ENCODE measurements at regions not wholly inside any gene's neighbourhood (a gene's known extent, or its start where the extent isn't known, plus 50 kb on each side); places are given as distances from the start of the nearest gene placed in this dataset.

DNA sequence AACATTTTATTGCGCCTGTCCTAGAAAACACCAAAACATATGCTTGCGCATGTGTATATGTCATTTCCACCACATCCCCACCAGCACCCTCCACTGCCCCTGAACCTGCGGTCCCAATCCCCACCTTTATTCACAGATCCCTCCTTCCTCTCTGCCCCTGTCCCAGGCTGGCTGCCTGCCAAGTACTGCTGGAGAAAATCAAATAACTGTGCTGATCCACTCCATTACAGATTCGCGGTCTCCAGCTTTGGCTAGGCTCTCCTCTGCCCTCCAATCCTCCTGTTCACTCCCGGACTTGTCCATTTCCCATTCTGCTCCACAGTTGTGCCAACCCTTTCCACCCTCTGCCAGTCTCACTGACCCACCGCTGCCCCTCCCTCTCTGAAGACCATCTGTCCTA, 59.3 kb upstream of the GJB5 start:
- H3K4me1 Mint-ChIP-seq (ENCODE audit: insufficient read depth, unreplicated experiment): peaks cover 11% of the 10 kb centered on the region
- H3K27ac Mint-ChIP-seq (ENCODE audit: low read depth, unreplicated experiment): no peak overlapping the region
- H3K9me3 Mint-ChIP-seq (ENCODE audit: unreplicated experiment): no peaks in the 10 kb centered on the region
- CTCF ChIA-PET: interaction anchor here (0.7 to 2.0 kb wide), 5 partner anchors 10 to 582 kb away, joined by 3 to 6 read pairs (median 4); no protein-coding TSS in a partner anchor
- intact Hi-C loops (cut with micrococcal nuclease): no loop called here
- peaks cover 24% of the 10 kb centered on the region for H3K27me3 Mint-ChIP-seq (ENCODE audit: insufficient read depth, unreplicated experiment)
- TF ChIP-seq, protein P1, sequence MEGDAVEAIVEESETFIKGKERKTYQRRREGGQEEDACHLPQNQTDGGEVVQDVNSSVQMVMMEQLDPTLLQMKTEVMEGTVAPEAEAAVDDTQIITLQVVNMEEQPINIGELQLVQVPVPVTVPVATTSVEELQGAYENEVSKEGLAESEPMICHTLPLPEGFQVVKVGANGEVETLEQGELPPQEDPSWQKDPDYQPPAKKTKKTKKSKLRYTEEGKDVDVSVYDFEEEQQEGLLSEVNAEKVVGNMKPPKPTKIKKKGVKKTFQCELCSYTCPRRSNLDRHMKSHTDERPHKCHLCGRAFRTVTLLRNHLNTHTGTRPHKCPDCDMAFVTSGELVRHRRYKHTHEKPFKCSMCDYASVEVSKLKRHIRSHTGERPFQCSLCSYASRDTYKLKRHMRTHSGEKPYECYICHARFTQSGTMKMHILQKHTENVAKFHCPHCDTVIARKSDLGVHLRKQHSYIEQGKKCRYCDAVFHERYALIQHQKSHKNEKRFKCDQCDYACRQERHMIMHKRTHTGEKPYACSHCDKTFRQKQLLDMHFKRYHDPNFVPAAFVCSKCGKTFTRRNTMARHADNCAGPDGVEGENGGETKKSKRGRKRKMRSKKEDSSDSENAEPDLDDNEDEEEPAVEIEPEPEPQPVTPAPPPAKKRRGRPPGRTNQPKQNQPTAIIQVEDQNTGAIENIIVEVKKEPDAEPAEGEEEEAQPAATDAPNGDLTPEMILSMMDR (IDR thresholded peaks at IDR 0.05; ENCODE audit: unreplicated experiment): no peak
- BruUV-seq (replicated peaks): no TSS peak
- no peak overlapping the region for H3K4me3 Mint-ChIP-seq (ENCODE audit: unreplicated experiment)
- DNase-seq (ENCODE audit: unreplicated experiment): no peak
- POLR2A ChIA-PET: no interaction called here
- H3K36me3 Mint-ChIP-seq (ENCODE audit: insufficient read depth, unreplicated experiment): no peaks in the 10 kb centered on the region

DNA sequence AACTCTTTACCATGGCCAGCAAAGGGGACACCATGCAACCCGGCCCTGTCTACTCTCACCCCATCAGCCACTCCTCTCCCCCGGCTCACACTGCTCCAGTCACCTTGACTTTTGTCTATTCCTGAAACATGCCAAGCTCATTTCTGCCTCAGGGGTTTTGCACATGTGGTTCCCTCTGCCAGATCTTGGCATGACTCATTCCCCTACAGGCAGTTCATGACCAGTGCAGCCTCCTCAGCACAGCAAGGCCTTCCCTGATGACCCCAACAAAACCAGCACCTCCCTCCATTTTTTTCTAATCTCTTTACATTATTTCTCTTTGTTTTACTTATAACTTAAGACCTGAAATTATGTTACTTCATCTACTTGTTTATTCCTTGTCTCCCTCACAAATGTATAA, 58.6 kb upstream of the GJB5 start:
- CTCF ChIA-PET: interaction anchor here (0.7 to 2.0 kb wide), 10 partner anchors 11 to 796 kb away, joined by 3 to 6 read pairs (median 4); no protein-coding TSS in a partner anchor
- peaks cover 18% of the 10 kb centered on the region for H3K27me3 Mint-ChIP-seq (ENCODE audit: insufficient read depth, unreplicated experiment)
- H3K4me1 Mint-ChIP-seq (ENCODE audit: insufficient read depth, unreplicated experiment): peaks cover 11% of the 10 kb centered on the region
- DNase-seq (ENCODE audit: unreplicated experiment): peak; percentile 82
- H3K27ac Mint-ChIP-seq (ENCODE audit: low read depth, unreplicated experiment): no peak overlapping the region
- BruUV-seq (replicated peaks): no TSS peak
- intact Hi-C loops (cut with micrococcal nuclease): no loop called here
- no peaks in the 10 kb centered on the region for H3K9me3 Mint-ChIP-seq (ENCODE audit: unreplicated experiment)
- H3K4me3 Mint-ChIP-seq (ENCODE audit: unreplicated experiment): no peak overlapping the region
- POLR2A ChIA-PET: interaction anchor here (0.9 kb wide), 1 partner anchor 58 kb away, joined by 3 read pairs; no protein-coding TSS in a partner anchor
- TF ChIP-seq, protein P1 (IDR thresholded peaks at IDR 0.05; ENCODE audit: unreplicated experiment): peak; percentile 13
- H3K36me3 Mint-ChIP-seq (ENCODE audit: insufficient read depth, unreplicated experiment): no peaks in the 10 kb centered on the region

DNA sequence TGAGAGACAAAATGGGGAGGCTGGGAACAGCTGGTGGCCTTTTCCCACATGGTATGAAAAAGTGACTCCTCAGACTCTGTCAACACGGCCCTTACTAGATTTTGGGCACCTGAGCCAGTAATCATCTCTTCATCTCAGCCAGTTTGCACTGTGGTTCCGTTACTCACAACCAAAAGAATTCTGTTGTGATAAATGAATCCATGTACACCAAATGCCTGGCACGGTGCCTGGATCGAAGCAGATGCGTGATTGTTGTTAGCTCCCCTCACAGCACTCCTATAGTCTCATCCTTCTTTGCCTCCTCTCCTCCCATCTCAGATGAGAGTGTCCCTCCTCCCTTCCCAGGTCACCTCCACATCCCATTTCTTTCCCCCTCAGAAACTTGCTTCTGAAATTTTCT, 57.9 kb upstream of the GJB5 start:
- no peak overlapping the region for H3K27ac Mint-ChIP-seq (ENCODE audit: low read depth, unreplicated experiment)
- H3K4me1 Mint-ChIP-seq (ENCODE audit: insufficient read depth, unreplicated experiment): peaks cover 11% of the 10 kb centered on the region
- no peaks in the 10 kb centered on the region for H3K9me3 Mint-ChIP-seq (ENCODE audit: unreplicated experiment)
- H3K27me3 Mint-ChIP-seq (ENCODE audit: insufficient read depth, unreplicated experiment): peaks cover 10% of the 10 kb centered on the region
- DNase-seq (ENCODE audit: unreplicated experiment): no peak
- POLR2A ChIA-PET: interaction anchor here (0.6 to 0.9 kb wide), 2 partner anchors 57 kb away, joined by 3 read pairs; no protein-coding TSS in a partner anchor
- H3K4me3 Mint-ChIP-seq (ENCODE audit: unreplicated experiment): no peak overlapping the region
- CTCF ChIA-PET: interaction anchor here (0.7 to 2.0 kb wide), 7 partner anchors 12 to 797 kb away, joined by 3 to 9 read pairs (median 4); no protein-coding TSS in a partner anchor
- intact Hi-C loops (cut with micrococcal nuclease): no loop called here
- H3K36me3 Mint-ChIP-seq (ENCODE audit: insufficient read depth, unreplicated experiment): no peaks in the 10 kb centered on the region
- TF ChIP-seq, protein P1 (IDR thresholded peaks at IDR 0.05; ENCODE audit: unreplicated experiment): no peak
- BruUV-seq (replicated peaks): no TSS peak

DNA sequence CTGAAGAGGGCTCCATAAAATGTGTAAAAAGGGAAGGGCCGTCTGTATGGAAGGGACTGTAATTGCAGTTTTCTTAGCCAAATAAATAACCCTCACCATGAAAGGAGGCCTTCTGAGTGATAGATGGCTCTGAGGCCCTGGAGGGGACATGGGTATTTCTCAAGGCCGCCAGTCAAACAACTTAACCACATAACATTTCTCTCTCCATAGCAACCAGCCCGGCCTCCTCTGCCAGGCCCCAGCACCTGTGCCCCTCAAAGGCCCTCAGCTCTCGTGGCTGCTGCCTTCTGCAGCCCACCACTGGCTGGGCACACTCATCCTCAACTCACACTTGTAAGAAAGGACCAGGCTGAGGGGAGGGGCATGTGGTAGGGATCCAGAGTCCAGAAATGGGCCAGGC, 57.0 kb upstream of the GJB5 start:
- Mint-ChIP-seq H3K27ac (ENCODE audit: low read depth, unreplicated experiment) (no peak overlapping the region), H3K4me3 (ENCODE audit: unreplicated experiment) (no peak overlapping the region), H3K27me3 (ENCODE audit: insufficient read depth, unreplicated experiment) (peaks cover 12% of the 10 kb centered on the region), H3K4me1 (ENCODE audit: insufficient read depth, unreplicated experiment) (peaks cover 11% of the 10 kb centered on the region), H3K36me3 (ENCODE audit: insufficient read depth, unreplicated experiment) (no peaks in the 10 kb centered on the region), H3K9me3 (ENCODE audit: unreplicated experiment) (no peaks in the 10 kb centered on the region)
- POLR2A ChIA-PET: no interaction called here
- CTCF ChIA-PET: interaction anchor here (1.6 to 2.0 kb wide), 2 partner anchors 15 to 17 kb away, joined by 6 to 9 read pairs; no protein-coding TSS in a partner anchor
- intact Hi-C loops (cut with micrococcal nuclease): no loop called here
- DNase-seq (ENCODE audit: unreplicated experiment): no peak
- TF ChIP-seq, protein P1 (IDR thresholded peaks at IDR 0.05; ENCODE audit: unreplicated experiment): no peak
- no TSS peak for BruUV-seq (replicated peaks)

Measured in MCF 10A (cell line).